Nephron (organoid): ENCODE measurements at regions not wholly inside any gene's neighbourhood (a gene's known extent, or its start where the extent isn't known, plus 50 kb on each side); places are given as distances from the start of the nearest gene placed in this dataset.

ENCODE experiments used
- H3K27ac Mint-ChIP-seq, 3 experiments: 2 replicates each; pipeline ENCODE4 v1.8.0; 2020; ENCODE audit warnings: mixed read lengths in 3 of 3, mild to moderate bottlenecking in 2 of 3, moderate library complexity in 1 of 3
- H3K27me3 Mint-ChIP-seq: 2 replicates; pipeline ENCODE4 v1.8.0; 2021; ENCODE audit warnings: low read depth, mild to moderate bottlenecking, moderate library complexity, mixed read lengths
- H3K36me3 Mint-ChIP-seq: 2 replicates; pipeline ENCODE4 v1.8.0; 2020; ENCODE audit warnings: low read depth, mixed read lengths
- H3K4me1 Mint-ChIP-seq: 2 replicates; pipeline ENCODE4 v1.8.0; 2020; ENCODE audit warnings: mixed read lengths
- H3K4me3 Mint-ChIP-seq, 3 experiments: 2 replicates each; pipeline ENCODE4 v1.8.0; 2020; ENCODE audit warnings: mild to moderate bottlenecking in 3 of 3, mixed read lengths in 3 of 3, moderate library complexity in 2 of 3
- H3K9me3 Mint-ChIP-seq: 2 replicates; pipeline ENCODE4 v1.8.0; 2020; ENCODE audit warnings: mixed read lengths
- CTCF ChIP-seq, 3 experiments: fragments of 200-600 bp; sonication (generic); IDR thresholded peaks; one replicate each; pipeline ENCODE4 v1.5.0; 2021; ENCODE audit warnings: antibody characterized with exemption in 3 of 3; ENCODE audit not compliant: unreplicated experiment in 3 of 3

DNA sequence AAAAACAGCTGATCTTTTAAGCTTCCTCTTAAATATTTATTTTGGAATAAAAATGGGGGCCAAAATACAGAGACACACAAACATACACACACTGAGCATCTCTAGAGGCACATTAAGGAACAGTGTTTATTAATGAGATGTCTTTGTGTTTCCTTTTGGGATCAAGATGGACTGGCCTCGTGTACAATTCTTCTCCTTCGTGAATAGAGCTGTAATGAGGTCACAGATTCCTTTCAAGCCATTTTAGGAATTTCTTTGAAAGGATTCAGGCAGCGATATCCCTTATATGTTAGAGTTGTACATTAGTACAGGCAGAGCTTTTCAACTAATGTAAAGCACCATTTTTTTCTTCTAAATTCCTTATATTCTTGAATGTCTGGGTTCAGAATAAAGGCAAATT is 295.7 kb downstream of the CHRM3 start:
- no peak overlapping the region for H3K4me3 Mint-ChIP-seq
- no peaks in the 10 kb centered on the region for H3K36me3 Mint-ChIP-seq
- TF ChIP-seq CTCF (IDR thresholded peaks at IDR 0.05; ENCODE audit: unreplicated experiment in 3 of 3): no peak
- peaks cover 4% of the 10 kb centered on the region for H3K27me3 Mint-ChIP-seq
- no peaks in the 10 kb centered on the region for H3K4me1 Mint-ChIP-seq
- no peaks in the 10 kb centered on the region for H3K9me3 Mint-ChIP-seq
- H3K27ac Mint-ChIP-seq: no peak overlapping the region

DNA sequence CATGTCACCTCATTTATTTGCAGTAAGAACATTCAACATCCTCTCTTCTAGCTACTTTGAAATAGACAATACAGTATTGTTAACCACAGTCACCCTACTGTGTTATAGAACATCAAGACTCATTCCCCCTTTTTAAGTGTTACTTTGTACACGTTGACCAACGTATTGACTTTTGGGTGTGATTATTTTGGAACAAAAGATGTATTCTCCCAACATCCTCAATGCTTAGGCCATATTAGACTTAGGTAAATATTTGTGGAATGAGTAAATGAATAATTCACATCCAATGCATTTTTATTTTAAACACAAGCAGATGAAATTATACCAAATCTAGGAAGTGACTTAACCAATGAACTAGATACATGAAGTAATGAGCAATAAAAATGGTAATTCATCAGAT is 296.6 kb downstream of the CHRM3 start:
- no peak for TF ChIP-seq CTCF (IDR thresholded peaks at IDR 0.05; ENCODE audit: unreplicated experiment in 3 of 3)
- H3K4me1 Mint-ChIP-seq: no peaks in the 10 kb centered on the region
- H3K9me3 Mint-ChIP-seq: no peaks in the 10 kb centered on the region
- H3K27me3 Mint-ChIP-seq: peaks cover 4% of the 10 kb centered on the region
- no peaks in the 10 kb centered on the region for H3K36me3 Mint-ChIP-seq
- no peak overlapping the region for H3K4me3 Mint-ChIP-seq
- no peak overlapping the region for H3K27ac Mint-ChIP-seq

DNA sequence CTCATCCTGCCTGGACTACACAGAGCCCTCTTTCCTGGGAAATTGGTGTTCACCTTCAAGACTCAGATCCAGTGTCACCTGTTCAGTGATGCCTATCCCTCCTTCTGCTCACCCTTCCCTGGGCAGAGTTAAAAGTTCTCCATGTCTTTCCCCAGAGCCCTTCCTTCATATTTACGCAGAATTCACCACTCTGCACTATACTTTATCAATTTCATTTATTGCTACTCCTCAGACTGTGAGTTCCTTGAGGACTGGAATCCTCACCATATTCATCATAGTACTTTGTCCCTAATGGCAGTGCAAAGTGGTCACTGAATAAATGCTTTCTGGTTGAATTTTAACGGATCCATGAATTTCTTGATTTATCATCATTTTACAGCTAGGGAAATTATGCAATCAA is 300.0 kb downstream of the CHRM3 start:
- peaks cover 4% of the 10 kb centered on the region for H3K27me3 Mint-ChIP-seq
- H3K9me3 Mint-ChIP-seq: no peaks in the 10 kb centered on the region
- H3K4me3 Mint-ChIP-seq: no peak overlapping the region
- no peak overlapping the region for H3K27ac Mint-ChIP-seq
- TF ChIP-seq CTCF (IDR thresholded peaks at IDR 0.05; ENCODE audit: unreplicated experiment in 3 of 3): no peak
- H3K36me3 Mint-ChIP-seq: no peaks in the 10 kb centered on the region
- H3K4me1 Mint-ChIP-seq: no peaks in the 10 kb centered on the region

DNA sequence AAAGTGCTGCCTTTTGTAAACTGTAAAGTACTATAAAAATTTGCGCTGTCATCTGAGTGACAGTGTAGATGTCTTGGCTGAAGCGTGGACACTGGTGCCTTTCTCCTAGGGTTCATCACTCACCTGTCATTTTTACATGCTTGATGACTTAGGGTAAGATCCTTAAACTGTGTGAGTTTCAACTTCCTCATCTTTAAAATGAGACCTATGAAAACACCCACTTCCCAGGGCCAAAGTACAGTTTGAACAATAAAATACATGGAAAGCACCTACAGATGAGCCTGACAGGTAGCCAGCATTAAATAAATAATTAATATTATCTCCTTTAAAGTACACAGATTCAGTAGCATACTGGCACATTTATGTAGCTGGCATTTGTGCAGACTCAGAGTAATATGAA is 309.9 kb downstream of the CHRM3 start:
- no peak overlapping the region for H3K27ac Mint-ChIP-seq
- H3K4me3 Mint-ChIP-seq: no peak overlapping the region
- no peaks in the 10 kb centered on the region for H3K36me3 Mint-ChIP-seq
- no peaks in the 10 kb centered on the region for H3K4me1 Mint-ChIP-seq
- H3K27me3 Mint-ChIP-seq: no peaks in the 10 kb centered on the region
- peaks cover 3% of the 10 kb centered on the region for H3K9me3 Mint-ChIP-seq
- no peak for TF ChIP-seq CTCF (IDR thresholded peaks at IDR 0.05; ENCODE audit: unreplicated experiment in 3 of 3)

- Mint-ChIP-seq H3K27ac (no peak overlapping the region), H3K9me3 (peaks cover 7% of the 10 kb centered on the region), H3K4me3 (no peak overlapping the region), H3K36me3 (no peaks in the 10 kb centered on the region), H3K4me1 (peaks cover 9% of the 10 kb centered on the region), H3K27me3 (no peaks in the 10 kb centered on the region)
- no peak for TF ChIP-seq CTCF (IDR thresholded peaks at IDR 0.05; ENCODE audit: unreplicated experiment in 3 of 3)
Observed at GRCh38 chr1:239700667-239701066, 314.3 kb downstream of the CHRM3 start.

DNA sequence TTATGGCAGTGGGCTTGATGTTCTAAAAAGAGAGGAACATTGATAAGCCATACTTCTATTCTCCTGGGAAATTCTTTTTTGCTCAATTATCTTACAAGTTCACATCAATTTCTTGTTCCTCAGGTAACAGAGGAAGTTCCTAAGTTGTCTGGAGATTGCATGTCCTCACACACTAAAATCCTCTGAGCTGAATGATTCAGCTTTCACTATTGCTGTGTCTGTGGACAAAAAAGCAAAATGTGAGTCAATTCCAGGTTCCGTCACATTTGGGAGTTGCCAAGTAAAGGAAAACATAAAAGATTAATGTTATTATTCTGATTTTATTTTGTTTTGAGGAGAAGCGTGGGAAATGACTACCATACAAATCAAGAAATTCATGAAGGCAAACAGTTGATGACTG is 316.7 kb downstream of the CHRM3 start:
- H3K9me3 Mint-ChIP-seq: peaks cover 4% of the 10 kb centered on the region
- H3K27me3 Mint-ChIP-seq: no peaks in the 10 kb centered on the region
- H3K36me3 Mint-ChIP-seq: no peaks in the 10 kb centered on the region
- H3K4me3 Mint-ChIP-seq: no peak overlapping the region
- H3K4me1 Mint-ChIP-seq: peaks cover 18% of the 10 kb centered on the region
- no peak overlapping the region for H3K27ac Mint-ChIP-seq
- TF ChIP-seq CTCF (IDR thresholded peaks at IDR 0.05; ENCODE audit: unreplicated experiment in 3 of 3): no peak
